ENCODE measurements at regions not wholly inside any gene's neighbourhood (a gene's known extent, or its start where the extent isn't known, plus 50 kb on each side); places are given as distances from the start of the nearest gene placed in this dataset.

- ChIA-PET CTCF (no interaction called here), POLR2A (no interaction called here)
- H3K27me3 ChIP-seq (ENCODE audit: control insufficient read depth in 1 of 2, insufficient read depth in 2 of 2, low read length in 2 of 2): no peaks in the 10 kb centered on the region
- Mint-ChIP-seq H3K4me3 (no peak overlapping the region), H3K27ac (no peak overlapping the region), H3K4me1 (ENCODE audit: low read depth) (no peaks in the 10 kb centered on the region), H3K9me3 (peaks cover 6% of the 10 kb centered on the region), H3K27me3 (no peaks in the 10 kb centered on the region), H3K36me3 (ENCODE audit: low read depth) (no peaks in the 10 kb centered on the region)
- H3K9me3 ChIP-seq (ENCODE audit: control insufficient read depth in 1 of 2, insufficient read depth in 1 of 2, low read length in 2 of 2): peaks cover 0 to 11% of the 10 kb centered on the region in 2 experiments
- no peak for DNase-seq
- H3K4me1 ChIP-seq (ENCODE audit: insufficient read depth, low read length): no peaks in the 10 kb centered on the region
- H3K4me3 ChIP-seq (ENCODE audit: low read length): no peak overlapping the region
- no peaks in the 10 kb centered on the region for H3K36me3 ChIP-seq (ENCODE audit: insufficient read depth, low read length)
- TF ChIP-seq CTCF (IDR thresholded peaks at IDR 0.05): no peak
- intact Hi-C loops (cut with DNase I, micrococcal nuclease): no loop called here
- no peak for ATAC-seq (ENCODE audit: poor library complexity)
- H3K27ac ChIP-seq (ENCODE audit: low read depth in 1 of 2, low read length in 2 of 2): no peak overlapping the region
Observed at GRCh38 chr3:102926618-102927017, 491.8 kb downstream of the ZPLD1 start.

GRCh38 chr3:102933377-102933776 lies 498.6 kb downstream of the ZPLD1 start:
- POLR2A ChIA-PET: no interaction called here
- Histone ChIP-seq H3K9me3 (ENCODE audit: control insufficient read depth in 1 of 2, insufficient read depth in 1 of 2, low read length in 2 of 2) (no peaks in the 10 kb centered on the region), H3K36me3 (ENCODE audit: insufficient read depth, low read length) (no peaks in the 10 kb centered on the region), H3K27me3 (ENCODE audit: control insufficient read depth in 1 of 2, insufficient read depth in 2 of 2, low read length in 2 of 2) (no peaks in the 10 kb centered on the region), H3K4me3 (ENCODE audit: low read length) (no peak overlapping the region), H3K4me1 (ENCODE audit: insufficient read depth, low read length) (no peaks in the 10 kb centered on the region), H3K27ac (ENCODE audit: low read depth in 1 of 2, low read length in 2 of 2) (no peak overlapping the region)
- Mint-ChIP-seq H3K9me3 (peaks cover 4% of the 10 kb centered on the region), H3K36me3 (ENCODE audit: low read depth) (no peaks in the 10 kb centered on the region), H3K27me3 (no peaks in the 10 kb centered on the region), H3K4me1 (ENCODE audit: low read depth) (no peaks in the 10 kb centered on the region), H3K4me3 (no peak overlapping the region), H3K27ac (no peak overlapping the region)
- DNase-seq (no peak), ATAC-seq (ENCODE audit: poor library complexity) (no peak)
- intact Hi-C loops (cut with DNase I, micrococcal nuclease): no loop called here
- CTCF ChIA-PET: no interaction called here
- no peak for TF ChIP-seq CTCF (IDR thresholded peaks at IDR 0.05)

DNA sequence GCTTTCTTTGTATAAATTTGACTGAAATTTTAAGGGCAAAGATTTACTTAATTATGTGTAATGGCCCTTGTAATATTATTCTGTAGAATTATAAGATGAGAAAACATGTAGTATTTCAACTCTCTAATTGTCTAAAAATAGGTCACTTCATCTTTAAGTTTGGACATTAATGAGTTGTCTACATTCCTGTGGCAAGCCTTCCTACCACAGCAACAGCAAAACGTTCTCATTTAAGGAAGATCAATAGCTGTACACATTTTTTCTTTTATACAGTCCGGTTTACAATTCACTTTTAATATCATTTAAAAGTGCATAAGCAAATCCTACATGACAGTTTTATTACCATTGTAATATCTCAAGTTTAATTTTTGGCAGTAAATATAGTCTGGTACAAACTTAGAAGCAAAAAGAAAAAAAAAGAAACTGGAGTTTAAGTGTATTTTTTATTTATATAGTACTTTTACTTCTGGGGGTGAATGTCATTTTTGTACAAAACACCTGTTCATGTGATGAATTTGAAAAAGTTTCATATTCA lies 501.8 kb downstream of the ZPLD1 start:
- intact Hi-C loops (cut with DNase I, micrococcal nuclease): no loop called here
- Histone ChIP-seq H3K4me1 (ENCODE audit: insufficient read depth, low read length) (no peaks in the 10 kb centered on the region), H3K27me3 (ENCODE audit: control insufficient read depth in 1 of 2, insufficient read depth in 2 of 2, low read length in 2 of 2) (no peaks in the 10 kb centered on the region), H3K27ac (ENCODE audit: low read depth in 1 of 2, low read length in 2 of 2) (no peak overlapping the region), H3K36me3 (ENCODE audit: insufficient read depth, low read length) (no peaks in the 10 kb centered on the region), H3K9me3 (ENCODE audit: control insufficient read depth in 1 of 2, insufficient read depth in 1 of 2, low read length in 2 of 2) (no peaks in the 10 kb centered on the region), H3K4me3 (ENCODE audit: low read length) (no peak overlapping the region)
- H3K9me3 Mint-ChIP-seq: peaks cover 4% of the 10 kb centered on the region
- CTCF ChIA-PET: no interaction called here
- TF ChIP-seq CTCF (IDR thresholded peaks at IDR 0.05): no peak
- no peak for DNase-seq
- H3K27me3 Mint-ChIP-seq: no peaks in the 10 kb centered on the region
- POLR2A ChIA-PET: no interaction called here
- no peaks in the 10 kb centered on the region for H3K36me3 Mint-ChIP-seq (ENCODE audit: low read depth)
- no peak overlapping the region for H3K27ac Mint-ChIP-seq
- no peak for ATAC-seq (ENCODE audit: poor library complexity)
- H3K4me1 Mint-ChIP-seq (ENCODE audit: low read depth): no peaks in the 10 kb centered on the region
- no peak overlapping the region for H3K4me3 Mint-ChIP-seq
